Astrocyte (in vitro differentiated cells and primary cell): ENCODE measurements at regions not wholly inside any gene's neighbourhood (a gene's known extent, or its start where the extent isn't known, plus 50 kb on each side); places are given as distances from the start of the nearest gene placed in this dataset.

Source experiments
- EZH2 ChIP-seq: IDR thresholded peaks from 2 replicates; pipeline ENCODE4 v1.6.1; 2012; ENCODE audit warnings: mild to moderate bottlenecking, low read length, inconsistent platforms; ENCODE audit not compliant: insufficient read depth
- TF ChIP-seq, protein P1 (sequence below): IDR thresholded peaks from 2 replicates; pipeline ENCODE4 v1.5.1; 2011; ENCODE audit warnings: low read depth, mild to moderate bottlenecking, inconsistent platforms, low read length, moderate library complexity; ENCODE audit not compliant: insufficient read depth

GRCh38 chr6:33882154-33882553 is 78.4 kb upstream of the MLN start:
- TF ChIP-seq, protein P1, sequence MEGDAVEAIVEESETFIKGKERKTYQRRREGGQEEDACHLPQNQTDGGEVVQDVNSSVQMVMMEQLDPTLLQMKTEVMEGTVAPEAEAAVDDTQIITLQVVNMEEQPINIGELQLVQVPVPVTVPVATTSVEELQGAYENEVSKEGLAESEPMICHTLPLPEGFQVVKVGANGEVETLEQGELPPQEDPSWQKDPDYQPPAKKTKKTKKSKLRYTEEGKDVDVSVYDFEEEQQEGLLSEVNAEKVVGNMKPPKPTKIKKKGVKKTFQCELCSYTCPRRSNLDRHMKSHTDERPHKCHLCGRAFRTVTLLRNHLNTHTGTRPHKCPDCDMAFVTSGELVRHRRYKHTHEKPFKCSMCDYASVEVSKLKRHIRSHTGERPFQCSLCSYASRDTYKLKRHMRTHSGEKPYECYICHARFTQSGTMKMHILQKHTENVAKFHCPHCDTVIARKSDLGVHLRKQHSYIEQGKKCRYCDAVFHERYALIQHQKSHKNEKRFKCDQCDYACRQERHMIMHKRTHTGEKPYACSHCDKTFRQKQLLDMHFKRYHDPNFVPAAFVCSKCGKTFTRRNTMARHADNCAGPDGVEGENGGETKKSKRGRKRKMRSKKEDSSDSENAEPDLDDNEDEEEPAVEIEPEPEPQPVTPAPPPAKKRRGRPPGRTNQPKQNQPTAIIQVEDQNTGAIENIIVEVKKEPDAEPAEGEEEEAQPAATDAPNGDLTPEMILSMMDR: no peak
- no peak for TF ChIP-seq EZH2
